ENCODE measurements at regions not wholly inside any gene's neighbourhood (a gene's known extent, or its start where the extent isn't known, plus 50 kb on each side); places are given as distances from the start of the nearest gene placed in this dataset.
A peak's percentile ranks its signal among the peaks of the same experiment; 100 is the strongest.

DNA sequence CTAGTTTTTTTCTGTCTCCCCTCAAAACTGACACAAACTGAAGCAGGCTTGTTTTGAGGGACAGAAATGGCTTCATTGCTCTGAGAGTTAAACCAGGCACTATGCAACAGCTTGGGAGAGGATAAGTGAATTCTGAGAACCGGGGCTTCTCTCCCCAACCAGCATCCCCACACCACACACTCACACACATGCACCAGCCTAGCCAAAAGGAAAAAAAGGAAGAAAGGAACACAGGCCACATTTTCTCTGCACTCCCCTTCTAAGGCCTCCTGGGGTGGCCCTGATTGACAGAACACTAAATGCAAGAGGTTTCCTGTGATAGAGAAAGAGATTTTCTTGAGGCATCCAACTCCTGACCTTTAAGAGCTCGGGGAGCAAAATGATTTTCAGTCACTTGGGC lies 177.5 kb downstream of the TLE3 start:
- TF ChIP-seq, protein P1, sequence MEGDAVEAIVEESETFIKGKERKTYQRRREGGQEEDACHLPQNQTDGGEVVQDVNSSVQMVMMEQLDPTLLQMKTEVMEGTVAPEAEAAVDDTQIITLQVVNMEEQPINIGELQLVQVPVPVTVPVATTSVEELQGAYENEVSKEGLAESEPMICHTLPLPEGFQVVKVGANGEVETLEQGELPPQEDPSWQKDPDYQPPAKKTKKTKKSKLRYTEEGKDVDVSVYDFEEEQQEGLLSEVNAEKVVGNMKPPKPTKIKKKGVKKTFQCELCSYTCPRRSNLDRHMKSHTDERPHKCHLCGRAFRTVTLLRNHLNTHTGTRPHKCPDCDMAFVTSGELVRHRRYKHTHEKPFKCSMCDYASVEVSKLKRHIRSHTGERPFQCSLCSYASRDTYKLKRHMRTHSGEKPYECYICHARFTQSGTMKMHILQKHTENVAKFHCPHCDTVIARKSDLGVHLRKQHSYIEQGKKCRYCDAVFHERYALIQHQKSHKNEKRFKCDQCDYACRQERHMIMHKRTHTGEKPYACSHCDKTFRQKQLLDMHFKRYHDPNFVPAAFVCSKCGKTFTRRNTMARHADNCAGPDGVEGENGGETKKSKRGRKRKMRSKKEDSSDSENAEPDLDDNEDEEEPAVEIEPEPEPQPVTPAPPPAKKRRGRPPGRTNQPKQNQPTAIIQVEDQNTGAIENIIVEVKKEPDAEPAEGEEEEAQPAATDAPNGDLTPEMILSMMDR (conservative IDR thresholded peaks at IDR 0.05) = no peak
- Mint-ChIP-seq H3K36me3 (ENCODE audit: low read depth) (no peaks in the 10 kb centered on the region), H3K27me3 (ENCODE audit: insufficient read depth) (peaks cover 15% of the 10 kb centered on the region), H3K4me3 (no peak overlapping the region), H3K27ac (peak overlapping the region; percentile 46), H3K4me1 (peaks cover 19% of the 10 kb centered on the region), H3K9me3 (peaks cover 15% of the 10 kb centered on the region)
- Histone ChIP-seq H3K9ac (ENCODE audit: extremely low read depth, low read length, poor library complexity, severe bottlenecking) (no peak overlapping the region), H3K27ac (ENCODE audit: low read depth, low read length) (peak overlapping the region; percentile 97), H3K36me3 (ENCODE audit: control insufficient read depth, insufficient read depth, low read length) (no peaks in the 10 kb centered on the region), H3K4me3 (ENCODE audit: low read length) (no peak overlapping the region), H3K27me3 (ENCODE audit: control insufficient read depth, insufficient read depth, low read length, poor library complexity, severe bottlenecking) (no peaks in the 10 kb centered on the region), H3K4me1 (ENCODE audit: control insufficient read depth, insufficient read depth, low read length) (peaks cover 6% of the 10 kb centered on the region), H3K9me3 (ENCODE audit: control insufficient read depth, low read length) (peaks cover 29% of the 10 kb centered on the region)
- no peak for DNase-seq
- 69 to 80% methylated on average over 1 to 2 of the region's 2 CpGs for WGBS, 2 experiments (ENCODE audit: insufficient coverage in 1 of 2, insufficient read length in 1 of 2)

DNA sequence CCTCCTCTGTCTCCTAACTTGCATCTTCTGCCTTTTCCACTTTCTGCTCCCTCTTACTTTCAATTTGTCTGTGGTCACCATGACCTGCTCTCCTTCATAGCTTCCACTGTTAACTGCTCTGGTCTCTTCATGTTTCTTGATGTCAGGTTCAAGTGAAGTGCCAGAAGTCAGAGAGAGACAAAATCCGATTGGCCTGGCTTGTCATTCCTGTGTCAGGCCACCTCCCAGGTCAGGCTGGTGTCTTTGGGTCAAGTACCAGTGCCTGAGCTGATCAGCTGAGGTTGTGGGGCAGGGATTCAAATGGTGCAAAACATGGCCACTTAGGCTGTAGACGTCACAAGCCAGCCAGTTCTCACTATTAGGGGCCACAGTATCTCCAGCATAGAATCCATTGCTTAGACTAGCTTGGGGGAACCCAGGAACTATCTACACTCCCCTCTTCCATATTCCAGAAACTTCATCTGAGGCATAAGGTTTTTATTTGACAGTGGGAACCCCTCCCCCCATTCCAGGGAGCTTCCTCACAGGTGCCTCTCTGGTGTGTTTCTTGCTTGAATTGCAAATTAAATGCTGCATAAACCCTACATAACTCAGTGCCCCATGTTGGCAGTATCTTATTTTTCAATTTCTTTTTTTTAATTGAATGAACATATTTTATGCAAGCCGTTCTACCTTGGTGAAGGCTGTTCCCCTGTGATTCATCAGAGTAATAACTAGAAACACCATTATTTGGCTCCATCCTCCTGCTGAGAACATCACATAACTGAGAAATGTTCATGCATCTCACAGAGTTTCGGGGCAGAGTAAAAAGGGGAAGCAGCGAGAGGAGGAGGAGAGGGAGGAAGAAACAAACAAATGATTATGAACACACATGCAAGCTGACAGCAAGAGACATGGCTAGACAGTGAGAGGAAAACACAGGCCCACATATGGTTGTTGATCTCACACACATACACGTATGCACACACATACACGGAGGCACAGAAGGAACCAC lies 175.8 kb downstream of the TLE3 start:
- H3K9me3 Mint-ChIP-seq = peaks cover 17% of the 10 kb centered on the region

DNA sequence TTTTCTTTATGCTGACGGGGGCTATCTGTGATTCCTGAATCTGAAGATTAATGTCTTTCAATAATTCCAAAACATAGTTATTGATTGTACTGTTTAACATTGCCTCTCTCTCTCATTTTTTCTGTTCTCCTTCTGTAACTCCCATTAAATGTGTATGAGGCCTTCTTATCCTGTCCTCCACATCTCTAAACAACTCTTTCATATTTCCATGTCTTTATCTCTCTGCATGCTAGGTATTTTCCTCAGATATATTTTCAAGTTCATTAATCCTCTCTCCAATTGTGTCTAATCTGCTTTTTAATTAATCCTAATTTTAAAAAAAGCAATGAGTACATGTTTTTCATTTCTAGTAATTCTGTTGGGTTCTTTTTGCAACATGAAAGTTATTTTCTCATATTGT lies 173.2 kb downstream of the TLE3 start:
- Mint-ChIP-seq H3K27ac (no peak overlapping the region), H3K36me3 (ENCODE audit: low read depth) (peaks cover 4% of the 10 kb centered on the region)

More for the DNA sequence above, 175.8 kb downstream of the TLE3 start:
- Histone ChIP-seq H3K9me3 (ENCODE audit: control insufficient read depth, low read length) (peaks cover 32% of the 10 kb centered on the region), H3K4me3 (ENCODE audit: low read length) (no peak overlapping the region), H3K9ac (ENCODE audit: extremely low read depth, low read length, poor library complexity, severe bottlenecking) (no peak overlapping the region), H3K27ac (ENCODE audit: low read depth, low read length) (no peak overlapping the region), H3K4me1 (ENCODE audit: control insufficient read depth, insufficient read depth, low read length) (peaks cover 6% of the 10 kb centered on the region), H3K27me3 (ENCODE audit: control insufficient read depth, insufficient read depth, low read length, poor library complexity, severe bottlenecking) (no peaks in the 10 kb centered on the region), H3K36me3 (ENCODE audit: control insufficient read depth, insufficient read depth, low read length) (no peaks in the 10 kb centered on the region)
- Mint-ChIP-seq H3K4me3 (no peak overlapping the region), H3K27me3 (ENCODE audit: insufficient read depth) (peaks cover 15% of the 10 kb centered on the region), H3K27ac (no peak overlapping the region), H3K4me1 (peaks cover 13% of the 10 kb centered on the region), H3K36me3 (ENCODE audit: low read depth) (no peaks in the 10 kb centered on the region)
- TF ChIP-seq, protein P1 (conservative IDR thresholded peaks at IDR 0.05) = no peak
- DNase-seq = no peak
- 75 to 92% methylated on average over 1 to 7 of the region's 7 CpGs for WGBS, 2 experiments (ENCODE audit: insufficient coverage in 1 of 2, insufficient read length in 1 of 2)

More for the DNA sequence above, 173.2 kb downstream of the TLE3 start:
- Histone ChIP-seq H3K9me3 (ENCODE audit: control insufficient read depth, low read length) (peaks cover 41% of the 10 kb centered on the region), H3K4me3 (ENCODE audit: low read length) (no peak overlapping the region), H3K27ac (ENCODE audit: low read depth, low read length) (no peak overlapping the region), H3K4me1 (ENCODE audit: control insufficient read depth, insufficient read depth, low read length) (peaks cover 6% of the 10 kb centered on the region), H3K9ac (ENCODE audit: extremely low read depth, low read length, poor library complexity, severe bottlenecking) (no peak overlapping the region), H3K27me3 (ENCODE audit: control insufficient read depth, insufficient read depth, low read length, poor library complexity, severe bottlenecking) (no peaks in the 10 kb centered on the region), H3K36me3 (ENCODE audit: control insufficient read depth, insufficient read depth, low read length) (no peaks in the 10 kb centered on the region)
- peaks cover 40% of the 10 kb centered on the region for H3K9me3 Mint-ChIP-seq
- WGBS, 2 experiments (ENCODE audit: insufficient coverage in 1 of 2, insufficient read length in 1 of 2) = 86% methylated on average over 1 of the region's 1 CpG; no CpG with 5 or more reads in 1 of the 2 experiments
- peaks cover 8% of the 10 kb centered on the region for H3K4me1 Mint-ChIP-seq
- peaks cover 8% of the 10 kb centered on the region for H3K27me3 Mint-ChIP-seq (ENCODE audit: insufficient read depth)
- H3K4me3 Mint-ChIP-seq = no peak overlapping the region
- no peak for DNase-seq
- TF ChIP-seq, protein P1 (conservative IDR thresholded peaks at IDR 0.05) = no peak

All from endodermal cell (in vitro differentiated cells).